ENCODE measurements at regions not wholly inside any gene's neighbourhood (a gene's known extent, or its start where the extent isn't known, plus 50 kb on each side); places are given as distances from the start of the nearest gene placed in this dataset.
"Not testable (repeated sequence)": the region's sequence is repeated elsewhere in the genome, so short reads cannot be mapped to it uniquely, and the experiment has no call there.

DNA sequence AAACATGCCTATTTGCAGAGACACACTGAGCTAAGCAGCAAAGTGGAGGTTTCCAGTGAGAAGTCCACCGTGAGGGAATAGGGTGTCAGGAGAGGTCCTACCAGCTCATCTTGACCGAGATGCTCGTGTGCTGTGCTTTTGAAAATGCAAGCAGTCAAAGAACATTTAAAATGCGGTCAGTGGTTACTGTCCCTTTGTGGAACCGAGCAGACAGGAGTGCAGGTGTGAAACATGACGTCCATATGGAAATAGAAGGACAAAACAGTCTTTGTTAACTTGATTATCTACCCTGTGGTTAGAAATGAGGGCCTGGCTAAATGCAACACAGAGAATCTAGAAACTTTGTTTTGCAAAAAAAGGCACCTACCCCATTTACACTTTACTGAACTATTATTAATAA lies 473.3 kb downstream of the SPATA31A6 start:
- H3K27ac ChIP-seq; H3K9me3 ChIP-seq; H3K36me3 ChIP-seq (replicated peaks in 1 of 2; ENCODE audit: insufficient read depth in 1 of 2, low read depth in 2 of 2); H3K4me1 ChIP-seq; ATAC-seq; intact Hi-C loops (cut with DNase I); H3K4me3 ChIP-seq; H3K27me3 ChIP-seq; DNase-seq: not testable (repeated sequence)
- 35% methylated on average over 4 of the region's 6 CpGs; no CpG with 5 or more reads in 1 of the 2 donors for WGBS, 2 donors

DNA sequence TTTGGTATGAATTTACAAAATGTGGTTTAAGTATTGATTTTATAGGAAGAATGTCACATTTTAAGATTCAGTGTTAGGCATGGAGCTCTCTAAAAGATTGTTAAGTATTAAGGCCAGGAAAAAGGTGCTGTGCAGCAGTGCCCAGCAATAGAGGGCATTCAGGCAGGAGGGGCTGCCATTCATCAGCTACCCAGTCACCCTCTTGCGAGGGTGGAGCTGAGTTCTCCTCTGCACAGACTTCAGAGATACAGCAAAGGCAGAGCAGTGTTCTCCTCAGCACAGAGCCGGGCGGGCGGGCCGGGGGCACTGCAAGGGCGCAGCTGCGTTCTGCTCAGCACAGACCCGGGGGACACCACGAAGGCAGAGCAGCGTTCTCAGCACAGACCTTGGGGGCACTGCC lies 474.0 kb downstream of the SPATA31A6 start:
- H3K4me3 ChIP-seq; ATAC-seq; H3K27me3 ChIP-seq; H3K4me1 ChIP-seq; H3K27ac ChIP-seq; H3K9me3 ChIP-seq; H3K36me3 ChIP-seq (replicated peaks in 1 of 2; ENCODE audit: insufficient read depth in 1 of 2, low read depth in 2 of 2); DNase-seq; intact Hi-C loops (cut with DNase I): not testable (repeated sequence)
- no CpG with 5 or more reads among the region's 10 CpGs for WGBS, 2 donors

DNA sequence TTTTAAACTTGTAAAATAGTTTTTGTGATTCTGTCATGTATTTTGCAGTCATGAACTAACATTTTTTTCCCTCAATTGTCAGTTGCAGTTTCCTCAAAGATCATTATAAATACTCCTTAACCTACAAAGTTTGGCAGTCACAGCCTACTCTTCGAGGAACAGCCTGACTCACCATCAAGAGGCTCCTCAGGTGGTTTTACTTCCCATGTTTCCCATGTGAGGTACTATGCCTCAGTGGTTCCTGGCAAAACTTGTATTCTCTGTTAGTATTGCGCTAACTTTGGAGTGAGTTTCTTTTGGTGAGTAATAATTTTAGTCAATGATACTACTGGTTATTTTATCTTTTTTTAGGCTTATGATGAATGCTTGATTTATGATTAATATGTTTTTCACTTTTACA lies 513.7 kb downstream of the SPATA31A6 start:
- H3K36me3 ChIP-seq (replicated peaks in 1 of 2; ENCODE audit: insufficient read depth in 1 of 2, low read depth in 2 of 2); H3K9me3 ChIP-seq; H3K4me1 ChIP-seq; H3K27me3 ChIP-seq; ATAC-seq; H3K27ac ChIP-seq; H3K4me3 ChIP-seq; intact Hi-C loops (cut with DNase I); DNase-seq: not testable (repeated sequence)
- WGBS, 2 donors: no CpG with 5 or more reads among the region's 2 CpGs

DNA sequence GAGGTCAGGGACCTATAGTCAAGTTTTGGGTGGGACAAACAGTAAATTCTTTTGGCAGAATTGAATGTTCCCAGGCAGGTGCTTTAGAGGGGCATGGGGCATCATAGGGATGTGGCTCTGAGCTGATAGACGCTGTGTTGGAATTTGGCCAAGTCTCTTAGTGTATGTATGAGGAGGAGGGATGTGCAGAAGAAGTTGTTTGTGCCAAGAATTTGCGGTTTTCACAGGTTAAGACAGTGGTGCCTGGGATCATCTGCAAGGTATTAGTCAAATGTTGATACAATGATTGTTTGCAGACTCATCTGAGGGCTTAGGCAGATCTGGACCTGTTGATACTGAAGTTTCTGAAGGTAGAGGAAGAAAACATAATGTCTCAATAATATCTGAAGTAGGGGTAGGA lies 519.4 kb downstream of the SPATA31A6 start:
- ATAC-seq; H3K4me3 ChIP-seq; intact Hi-C loops (cut with DNase I); H3K36me3 ChIP-seq (replicated peaks in 1 of 2; ENCODE audit: insufficient read depth in 1 of 2, low read depth in 2 of 2); DNase-seq; H3K4me1 ChIP-seq; H3K27me3 ChIP-seq; H3K27ac ChIP-seq; H3K9me3 ChIP-seq: not testable (repeated sequence)
- WGBS, 2 donors: no CpG with 5 or more reads among the region's 2 CpGs

DNA sequence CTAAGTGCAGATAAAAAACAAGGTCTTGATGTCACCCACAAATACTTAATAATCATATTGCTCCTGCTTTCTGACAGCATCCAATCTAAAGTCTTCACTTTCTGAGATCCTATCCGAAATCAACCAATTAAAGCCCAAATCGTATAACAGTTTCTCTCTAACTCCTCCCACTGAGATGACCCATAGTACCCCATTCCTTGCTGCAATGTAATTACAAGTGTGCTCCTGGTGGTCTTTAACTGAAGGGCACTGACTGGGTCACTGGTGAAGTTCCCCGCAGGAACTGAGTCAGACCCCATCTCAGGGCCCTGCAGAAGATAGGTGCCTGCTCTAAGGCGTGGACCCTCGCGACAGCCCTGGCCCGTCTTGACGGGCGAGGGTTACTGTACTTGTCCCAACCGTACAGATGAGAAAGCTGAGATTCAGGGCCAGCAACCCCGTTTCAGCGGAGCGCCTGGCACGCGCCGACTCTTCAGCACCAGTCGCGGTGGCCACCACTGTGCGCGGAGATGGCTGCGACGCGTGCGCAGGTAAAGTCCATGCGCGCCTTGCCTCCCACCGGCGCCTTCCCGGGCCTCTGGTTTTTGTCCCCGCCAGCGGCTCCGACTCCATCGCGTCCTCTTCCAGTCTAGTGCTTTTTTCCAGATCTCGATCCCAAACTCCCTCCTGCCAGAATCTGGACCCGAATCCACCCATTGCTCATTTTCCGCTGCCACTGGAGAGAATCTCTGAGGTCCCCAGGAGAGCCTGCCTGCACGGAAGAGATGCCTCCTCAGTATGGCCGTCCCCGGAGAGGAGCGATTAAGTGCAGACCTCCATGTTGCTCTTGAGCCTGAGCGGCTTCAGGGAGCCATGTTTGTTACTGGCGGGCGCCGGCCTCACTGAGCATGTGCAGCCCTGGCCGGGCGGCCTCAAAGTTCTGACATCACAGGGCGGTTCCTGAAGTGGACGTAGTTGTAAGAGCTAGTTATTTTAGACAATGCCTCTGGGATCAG lies 541.7 kb downstream of the SPATA31A6 start:
- not testable (repeated sequence) for ATAC-seq

DNA sequence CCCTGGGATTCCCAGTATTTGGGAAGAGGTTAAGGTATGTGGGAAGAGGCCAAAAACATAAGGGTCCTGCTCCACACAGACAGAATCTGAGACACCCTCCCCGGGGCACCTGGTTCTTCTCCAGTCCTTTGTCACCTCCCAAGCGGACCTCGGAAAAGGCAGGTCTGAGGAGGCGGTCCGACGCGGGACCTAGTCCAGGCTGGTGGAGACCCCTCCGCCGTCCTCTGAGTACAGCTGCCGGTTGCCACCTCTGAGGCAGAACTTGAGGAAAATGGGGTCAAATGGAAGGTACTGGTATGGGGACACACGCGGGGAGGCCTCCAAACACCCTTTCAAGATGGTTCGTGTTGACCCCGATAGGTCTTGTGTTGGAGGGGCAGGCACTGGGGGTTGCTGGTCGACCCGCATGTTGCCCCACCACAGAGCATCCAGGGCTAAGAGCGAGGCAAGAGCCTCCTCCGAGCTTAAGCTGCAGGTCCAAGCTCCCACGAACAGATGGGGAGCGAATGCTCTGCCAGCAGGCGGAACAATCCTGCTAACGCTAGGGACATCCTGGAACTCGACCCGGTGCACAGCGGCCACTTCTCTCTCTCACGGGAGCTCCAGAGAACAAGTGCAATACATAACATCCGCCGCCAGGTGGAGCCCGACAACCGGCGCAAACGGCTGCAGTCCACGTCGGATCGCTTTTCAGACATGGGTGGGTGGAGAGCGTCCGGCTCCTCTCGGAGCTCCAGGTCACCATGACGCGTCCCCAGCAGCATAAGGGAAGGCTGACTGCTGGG lies 559.8 kb downstream of the SPATA31A6 start:
- ATAC-seq: peak; percentile 62
- H3K4me1 ChIP-seq; H3K4me3 ChIP-seq; intact Hi-C loops (cut with DNase I); H3K27me3 ChIP-seq; H3K9me3 ChIP-seq; H3K36me3 ChIP-seq (replicated peaks in 1 of 2; ENCODE audit: insufficient read depth in 1 of 2, low read depth in 2 of 2); H3K27ac ChIP-seq: not testable (repeated sequence)
- WGBS, 2 donors: 35 to 45% methylated on average over 11 to 38 of the region's 40 CpGs
- TF ChIP-seq, protein P1, sequence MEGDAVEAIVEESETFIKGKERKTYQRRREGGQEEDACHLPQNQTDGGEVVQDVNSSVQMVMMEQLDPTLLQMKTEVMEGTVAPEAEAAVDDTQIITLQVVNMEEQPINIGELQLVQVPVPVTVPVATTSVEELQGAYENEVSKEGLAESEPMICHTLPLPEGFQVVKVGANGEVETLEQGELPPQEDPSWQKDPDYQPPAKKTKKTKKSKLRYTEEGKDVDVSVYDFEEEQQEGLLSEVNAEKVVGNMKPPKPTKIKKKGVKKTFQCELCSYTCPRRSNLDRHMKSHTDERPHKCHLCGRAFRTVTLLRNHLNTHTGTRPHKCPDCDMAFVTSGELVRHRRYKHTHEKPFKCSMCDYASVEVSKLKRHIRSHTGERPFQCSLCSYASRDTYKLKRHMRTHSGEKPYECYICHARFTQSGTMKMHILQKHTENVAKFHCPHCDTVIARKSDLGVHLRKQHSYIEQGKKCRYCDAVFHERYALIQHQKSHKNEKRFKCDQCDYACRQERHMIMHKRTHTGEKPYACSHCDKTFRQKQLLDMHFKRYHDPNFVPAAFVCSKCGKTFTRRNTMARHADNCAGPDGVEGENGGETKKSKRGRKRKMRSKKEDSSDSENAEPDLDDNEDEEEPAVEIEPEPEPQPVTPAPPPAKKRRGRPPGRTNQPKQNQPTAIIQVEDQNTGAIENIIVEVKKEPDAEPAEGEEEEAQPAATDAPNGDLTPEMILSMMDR (IDR thresholded peaks at IDR 0.05): peak; percentile 34 to 69 (median 61)
- peak; percentile 67 to 83 (median 76) for DNase-seq

More for the DNA sequence above, 541.7 kb downstream of the SPATA31A6 start:
- H3K27ac ChIP-seq; H3K36me3 ChIP-seq (replicated peaks in 1 of 2; ENCODE audit: insufficient read depth in 1 of 2, low read depth in 2 of 2); intact Hi-C loops (cut with DNase I); H3K4me1 ChIP-seq; H3K4me3 ChIP-seq; H3K9me3 ChIP-seq; H3K27me3 ChIP-seq: not testable (repeated sequence)
- peak; percentile 40 to 65 (median 57) for DNase-seq
- no CpG with 5 or more reads among the region's 49 CpGs for WGBS, 2 donors

DNA sequence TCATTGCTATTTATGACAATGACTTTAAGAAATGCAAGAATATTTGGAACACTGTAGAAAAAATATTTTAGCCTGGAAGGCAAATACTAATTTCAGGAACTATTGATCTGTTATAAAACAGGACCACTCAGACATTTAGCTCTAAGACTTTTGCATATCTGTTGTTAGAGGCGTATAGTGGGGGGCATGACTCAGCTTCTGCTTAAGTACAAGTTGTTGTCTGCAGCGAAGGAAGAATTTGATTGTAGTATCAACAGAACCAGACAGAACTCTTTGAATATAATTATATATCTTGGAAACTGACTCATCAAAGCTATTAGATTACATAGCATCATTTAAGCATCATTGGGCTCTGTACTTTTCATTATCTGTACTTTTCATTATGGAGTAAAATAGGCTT lies 573.8 kb downstream of the SPATA31A6 start:
- intact Hi-C loops (cut with DNase I); H3K27me3 ChIP-seq; ATAC-seq; H3K4me1 ChIP-seq; H3K36me3 ChIP-seq (replicated peaks in 1 of 2; ENCODE audit: insufficient read depth in 1 of 2, low read depth in 2 of 2); H3K4me3 ChIP-seq; H3K27ac ChIP-seq; DNase-seq; H3K9me3 ChIP-seq: not testable (repeated sequence)
- 73 to 78% methylated on average over 2 of the region's 2 CpGs for WGBS, 2 donors

DNA sequence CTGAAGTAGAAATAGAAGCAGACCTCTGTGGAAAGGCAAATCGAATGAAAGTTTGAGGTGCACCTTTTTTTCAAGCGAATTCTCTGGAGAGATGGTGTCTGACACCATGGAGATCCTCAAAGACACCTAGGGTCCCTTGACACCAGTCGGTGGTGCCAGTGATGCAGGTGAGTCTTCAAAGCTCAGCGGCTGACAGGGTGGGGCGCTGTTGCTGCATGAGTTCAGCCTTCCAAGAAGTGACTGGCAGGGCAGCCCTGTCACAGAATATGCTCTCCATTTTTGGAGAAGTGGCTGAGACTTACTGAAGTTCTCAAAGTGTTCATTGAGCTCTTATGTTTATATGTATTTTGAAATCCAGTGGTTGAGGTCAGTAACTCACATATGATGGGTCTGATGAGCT lies 575.9 kb downstream of the SPATA31A6 start:
- H3K9me3 ChIP-seq; DNase-seq; H3K27me3 ChIP-seq; H3K4me3 ChIP-seq; H3K4me1 ChIP-seq; H3K36me3 ChIP-seq (replicated peaks in 1 of 2; ENCODE audit: insufficient read depth in 1 of 2, low read depth in 2 of 2); H3K27ac ChIP-seq; ATAC-seq; intact Hi-C loops (cut with DNase I): not testable (repeated sequence)
- 13 to 15% methylated on average over 3 to 5 of the region's 5 CpGs for WGBS, 2 donors

DNA sequence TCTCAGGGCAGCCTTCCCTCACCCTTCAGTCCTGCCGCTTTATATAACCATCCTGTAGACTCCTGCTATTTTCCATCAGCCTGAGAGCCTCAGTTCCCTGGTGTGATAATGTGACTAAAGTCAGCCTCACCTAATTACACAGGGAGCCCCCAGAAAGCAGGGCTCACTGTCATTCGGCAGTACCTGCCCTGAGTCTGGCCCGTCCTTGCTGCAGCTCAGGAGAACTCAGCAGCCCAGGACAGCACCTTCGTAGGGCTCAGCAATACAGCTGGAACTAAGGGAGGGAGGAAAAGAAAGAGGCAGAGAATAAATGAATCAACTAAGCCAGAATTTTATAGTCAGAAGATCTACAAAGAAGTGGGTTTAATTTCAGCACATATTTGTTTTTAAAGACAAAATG lies 598.7 kb downstream of the SPATA31A6 start:
- H3K27me3 ChIP-seq; H3K4me1 ChIP-seq; intact Hi-C loops (cut with DNase I); H3K27ac ChIP-seq; ATAC-seq; DNase-seq; H3K36me3 ChIP-seq (replicated peaks in 1 of 2; ENCODE audit: insufficient read depth in 1 of 2, low read depth in 2 of 2); H3K9me3 ChIP-seq; H3K4me3 ChIP-seq: not testable (repeated sequence)
- 47 to 60% methylated on average over 2 to 3 of the region's 4 CpGs for WGBS, 2 donors

DNA sequence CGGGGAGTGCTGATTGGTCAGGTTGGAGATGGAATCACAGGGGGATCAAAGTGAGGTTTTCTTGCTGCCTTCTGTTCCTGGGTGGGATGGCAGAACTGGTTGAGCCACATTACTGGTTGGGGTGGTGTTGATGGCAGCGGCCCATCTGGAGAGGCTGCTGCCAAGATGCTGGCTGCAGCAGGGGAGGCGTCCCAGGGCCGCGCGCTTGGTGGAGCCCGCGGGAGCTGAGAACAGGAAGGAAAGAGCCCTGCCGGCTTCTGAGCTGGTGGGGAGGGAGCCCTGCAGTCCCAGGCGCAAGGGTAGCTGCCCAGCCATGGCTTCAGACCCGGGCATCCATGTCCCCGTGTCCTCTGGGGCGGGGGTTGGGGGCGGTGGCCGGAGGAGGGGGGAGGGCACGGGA lies 609.3 kb downstream of the SPATA31A6 start:
- ATAC-seq; H3K9me3 ChIP-seq; H3K4me3 ChIP-seq; H3K36me3 ChIP-seq (replicated peaks in 1 of 2; ENCODE audit: insufficient read depth in 1 of 2, low read depth in 2 of 2); H3K4me1 ChIP-seq; DNase-seq; H3K27me3 ChIP-seq; H3K27ac ChIP-seq; intact Hi-C loops (cut with DNase I): not testable (repeated sequence)
- 40 to 52% methylated on average over 15 to 16 of the region's 16 CpGs for WGBS, 2 donors
